ENCODE measurements at regions not wholly inside any gene's neighbourhood (a gene's known extent, or its start where the extent isn't known, plus 50 kb on each side); places are given as distances from the start of the nearest gene placed in this dataset.

GRCh38 chr4:130043732-130044160 is 947.8 kb downstream of the C4orf33 start:
- Histone ChIP-seq H3K4ac (ENCODE audit: low read depth, low read length) (no peak overlapping the region), H4K12ac (ENCODE audit: low read depth, low read length) (no peak overlapping the region), H4K91ac (ENCODE audit: low read depth, low read length) (no peak overlapping the region), H3K79me1 (ENCODE audit: low read length) (no peaks in the 10 kb centered on the region), H2BK5ac (ENCODE audit: low read depth, low read length, poor library complexity) (no peak overlapping the region), H3K18ac (ENCODE audit: low read length) (no peak overlapping the region), H3K9me3 (ENCODE audit: insufficient read depth, low read depth, low read length) (no peaks in the 10 kb centered on the region), H2AFZ (ENCODE audit: insufficient read depth, low read length, poor library complexity) (no peak overlapping the region), H2AK5ac (ENCODE audit: low read length) (no peak overlapping the region), H3K27ac (ENCODE audit: low read depth, low read length) (no peak overlapping the region), H2BK120ac (ENCODE audit: insufficient read depth, low read length, poor library complexity) (no peak overlapping the region), H3K4me2 (ENCODE audit: low read length) (no peak overlapping the region), H3K79me2 (ENCODE audit: control insufficient read depth, insufficient read depth, low read length, poor library complexity) (peaks cover 3% of the 10 kb centered on the region), H3K9ac (ENCODE audit: low read length) (no peak overlapping the region), H3K27me3 (ENCODE audit: insufficient read depth, low read length) (no peaks in the 10 kb centered on the region), H3K4me1 (ENCODE audit: control insufficient read depth in 1 of 2, insufficient read depth in 2 of 2, low read length in 2 of 2) (peaks cover 0 to 3% of the 10 kb centered on the region in 2 experiments), H2BK12ac (ENCODE audit: low read length) (no peak overlapping the region), H3K14ac (ENCODE audit: low read length) (no peak overlapping the region), H3K36me3 (ENCODE audit: control insufficient read depth in 1 of 2, insufficient read depth in 2 of 2, low read length in 2 of 2) (no peaks in the 10 kb centered on the region), H3K23ac (ENCODE audit: low read length) (no peak overlapping the region), H4K8ac (ENCODE audit: low read depth, low read length) (no peak overlapping the region), H3K4me3 (ENCODE audit: low read depth, low read length) (no peak overlapping the region)
- DNase-seq = no peak
- no CpG with 5 or more reads among the region's 1 CpG for WGBS (ENCODE audit: extremely low coverage, insufficient coverage, insufficient read length)

GRCh38 chr4:130044788-130045531 is 949.0 kb downstream of the C4orf33 start:
- Histone ChIP-seq H3K79me2 (ENCODE audit: control insufficient read depth, insufficient read depth, low read length, poor library complexity) (peaks cover 3% of the 10 kb centered on the region), H3K79me1 (ENCODE audit: low read length) (no peaks in the 10 kb centered on the region), H3K27me3 (ENCODE audit: insufficient read depth, low read length) (no peaks in the 10 kb centered on the region), H4K8ac (ENCODE audit: low read depth, low read length) (no peak overlapping the region), H2AFZ (ENCODE audit: insufficient read depth, low read length, poor library complexity) (no peak overlapping the region), H2BK5ac (ENCODE audit: low read depth, low read length, poor library complexity) (no peak overlapping the region), H3K27ac (ENCODE audit: low read depth, low read length) (no peak overlapping the region), H4K91ac (ENCODE audit: low read depth, low read length) (no peak overlapping the region), H4K12ac (ENCODE audit: low read depth, low read length) (no peak overlapping the region), H3K4me3 (ENCODE audit: low read depth, low read length) (no peak overlapping the region), H2BK12ac (ENCODE audit: low read length) (peak overlapping the region; percentile 49), H3K4ac (ENCODE audit: low read depth, low read length) (no peak overlapping the region), H3K9ac (ENCODE audit: low read length) (no peak overlapping the region), H3K4me1 (ENCODE audit: control insufficient read depth in 1 of 2, insufficient read depth in 2 of 2, low read length in 2 of 2) (peaks cover 0 to 3% of the 10 kb centered on the region in 2 experiments), H3K18ac (ENCODE audit: low read length) (no peak overlapping the region), H2BK120ac (ENCODE audit: insufficient read depth, low read length, poor library complexity) (no peak overlapping the region), H3K4me2 (ENCODE audit: low read length) (no peak overlapping the region), H3K9me3 (ENCODE audit: insufficient read depth, low read depth, low read length) (no peaks in the 10 kb centered on the region), H3K14ac (ENCODE audit: low read length) (no peak overlapping the region), H3K36me3 (ENCODE audit: control insufficient read depth in 1 of 2, insufficient read depth in 2 of 2, low read length in 2 of 2) (no peaks in the 10 kb centered on the region), H2AK5ac (ENCODE audit: low read length) (peak overlapping the region; percentile 29), H3K23ac (ENCODE audit: low read length) (no peak overlapping the region)
- DNase-seq = no peak
- WGBS (ENCODE audit: extremely low coverage, insufficient coverage, insufficient read length) = no CpG with 5 or more reads among the region's 3 CpGs

- Histone ChIP-seq H4K12ac (ENCODE audit: low read depth, low read length) (no peak overlapping the region), H3K9me3 (ENCODE audit: insufficient read depth, low read depth, low read length) (peaks cover 4% of the 10 kb centered on the region), H3K27ac (ENCODE audit: low read depth, low read length) (no peak overlapping the region), H3K18ac (ENCODE audit: low read length) (no peak overlapping the region), H4K91ac (ENCODE audit: low read depth, low read length) (no peak overlapping the region), H3K36me3 (ENCODE audit: control insufficient read depth in 1 of 2, insufficient read depth in 2 of 2, low read length in 2 of 2) (no peaks in the 10 kb centered on the region), H3K4ac (ENCODE audit: low read depth, low read length) (no peak overlapping the region), H3K4me1 (ENCODE audit: control insufficient read depth in 1 of 2, insufficient read depth in 2 of 2, low read length in 2 of 2) (no peaks in the 10 kb centered on the region), H3K23ac (ENCODE audit: low read length) (no peak overlapping the region), H3K27me3 (ENCODE audit: insufficient read depth, low read length) (no peaks in the 10 kb centered on the region), H2AFZ (ENCODE audit: insufficient read depth, low read length, poor library complexity) (no peak overlapping the region), H3K14ac (ENCODE audit: low read length) (no peak overlapping the region), H2BK120ac (ENCODE audit: insufficient read depth, low read length, poor library complexity) (no peak overlapping the region), H3K9ac (ENCODE audit: low read length) (no peak overlapping the region), H3K79me1 (ENCODE audit: low read length) (no peaks in the 10 kb centered on the region), H3K4me3 (ENCODE audit: low read depth, low read length) (no peak overlapping the region), H2BK5ac (ENCODE audit: low read depth, low read length, poor library complexity) (no peak overlapping the region), H4K8ac (ENCODE audit: low read depth, low read length) (no peak overlapping the region), H3K79me2 (ENCODE audit: control insufficient read depth, insufficient read depth, low read length, poor library complexity) (no peaks in the 10 kb centered on the region), H2BK12ac (ENCODE audit: low read length) (no peak overlapping the region), H3K4me2 (ENCODE audit: low read length) (no peak overlapping the region), H2AK5ac (ENCODE audit: low read length) (no peak overlapping the region)
- DNase-seq = no peak
- no CpG with 5 or more reads among the region's 2 CpGs for WGBS (ENCODE audit: extremely low coverage, insufficient coverage, insufficient read length)
Measured at GRCh38 chr4:130053723-130054122, 957.8 kb downstream of the C4orf33 start.

GRCh38 chr4:130054908-130055307 is 959.0 kb downstream of the C4orf33 start:
- no peak overlapping the region for H2AK5ac ChIP-seq (ENCODE audit: low read length)
- no peaks in the 10 kb centered on the region for H3K79me2 ChIP-seq (ENCODE audit: control insufficient read depth, insufficient read depth, low read length, poor library complexity)
- no peak overlapping the region for H3K23ac ChIP-seq (ENCODE audit: low read length)
- H2AFZ ChIP-seq (ENCODE audit: insufficient read depth, low read length, poor library complexity) = no peak overlapping the region
- H2BK5ac ChIP-seq (ENCODE audit: low read depth, low read length, poor library complexity) = no peak overlapping the region
- H3K27ac ChIP-seq (ENCODE audit: low read depth, low read length) = no peak overlapping the region
- H4K8ac ChIP-seq (ENCODE audit: low read depth, low read length) = no peak overlapping the region
- H3K4me2 ChIP-seq (ENCODE audit: low read length) = no peak overlapping the region
- H2BK12ac ChIP-seq (ENCODE audit: low read length) = no peak overlapping the region
- H3K9ac ChIP-seq (ENCODE audit: low read length) = no peak overlapping the region
- no peak overlapping the region for H3K14ac ChIP-seq (ENCODE audit: low read length)
- H4K91ac ChIP-seq (ENCODE audit: low read depth, low read length) = no peak overlapping the region
- no peaks in the 10 kb centered on the region for H3K36me3 ChIP-seq (ENCODE audit: control insufficient read depth in 1 of 2, insufficient read depth in 2 of 2, low read length in 2 of 2)
- WGBS (ENCODE audit: extremely low coverage, insufficient coverage, insufficient read length) = no CpG with 5 or more reads among the region's 1 CpG
- no peak for DNase-seq
- H3K18ac ChIP-seq (ENCODE audit: low read length) = no peak overlapping the region
- H4K12ac ChIP-seq (ENCODE audit: low read depth, low read length) = no peak overlapping the region
- peaks cover 4% of the 10 kb centered on the region for H3K9me3 ChIP-seq (ENCODE audit: insufficient read depth, low read depth, low read length)
- no peak overlapping the region for H2BK120ac ChIP-seq (ENCODE audit: insufficient read depth, low read length, poor library complexity)
- no peaks in the 10 kb centered on the region for H3K27me3 ChIP-seq (ENCODE audit: insufficient read depth, low read length)
- no peaks in the 10 kb centered on the region for H3K79me1 ChIP-seq (ENCODE audit: low read length)
- H3K4me1 ChIP-seq (ENCODE audit: control insufficient read depth in 1 of 2, insufficient read depth in 2 of 2, low read length in 2 of 2) = no peaks in the 10 kb centered on the region
- H3K4me3 ChIP-seq (ENCODE audit: low read depth, low read length) = no peak overlapping the region
- no peak overlapping the region for H3K4ac ChIP-seq (ENCODE audit: low read depth, low read length)
